DOHH2 (cell line): ENCODE measurements at regions not wholly inside any gene's neighbourhood (a gene's known extent, or its start where the extent isn't known, plus 50 kb on each side); places are given as distances from the start of the nearest gene placed in this dataset.

Experiments used
- H3F3A ChIP-seq: fragments of 200-600 bp; sonication (generic), shearing (Covaris generic); 2 replicates; pipeline ENCODE4 v1.6.0; 2016; ENCODE audit warnings: antibody characterized with exemption, mild to moderate bottlenecking; ENCODE audit not compliant: control insufficient read depth, insufficient read depth
- H3K27ac ChIP-seq: fragments of 200-600 bp; sonication (generic); 2 replicates; pipeline ENCODE4 v1.5.1; 2014; ENCODE audit warnings: low read depth, mild to moderate bottlenecking, low read length, moderate library complexity
- H3K27me3 ChIP-seq: fragments of 200-600 bp; sonication (generic); 2 replicates; pipeline ENCODE4 v1.6.1; 2014; ENCODE audit warnings: mild to moderate bottlenecking, low read length, mixed read lengths; ENCODE audit not compliant: control insufficient read depth
- H3K36me3 ChIP-seq: fragments of 200-600 bp; sonication (generic); 2 replicates; pipeline ENCODE4 v1.6.1; 2014; ENCODE audit warnings: mild to moderate bottlenecking, low read length, moderate library complexity, mixed read lengths; ENCODE audit not compliant: control insufficient read depth
- H3K4me1 ChIP-seq: fragments of 200-600 bp; sonication (generic); 2 replicates; pipeline ENCODE4 v1.6.1; 2014; ENCODE audit warnings: mild to moderate bottlenecking, low read length, mixed read lengths; ENCODE audit not compliant: control insufficient read depth
- H3K4me2 ChIP-seq: fragments of 200-600 bp; sonication (generic); 2 replicates; pipeline ENCODE4 v1.6.0; 2014; ENCODE audit warnings: mild to moderate bottlenecking, low read length, moderate library complexity
- H3K4me3 ChIP-seq: fragments of 200-600 bp; sonication (generic); 2 replicates; pipeline ENCODE4 v1.5.1; 2014; ENCODE audit warnings: mild to moderate bottlenecking, low read length, mixed read lengths
- H3K79me2 ChIP-seq: fragments of 200-600 bp; sonication (generic); 2 replicates; pipeline ENCODE4 v1.6.1; 2014; ENCODE audit warnings: mild to moderate bottlenecking, low read length, mixed read lengths; ENCODE audit not compliant: control insufficient read depth
- H3K9me2 ChIP-seq: fragments of 200-600 bp; sonication (generic); replicated peaks from 2 replicates; pipeline ENCODE4 v1.6.1; 2014; ENCODE audit warnings: mild to moderate bottlenecking, low read length, mixed read lengths; ENCODE audit not compliant: control insufficient read depth
- H3K9me3 ChIP-seq: fragments of 200-600 bp; sonication (generic); 2 replicates; pipeline ENCODE4 v1.6.1; 2014; ENCODE audit warnings: antibody characterized with exemption, low read length, mixed read lengths; ENCODE audit not compliant: control insufficient read depth, insufficient read depth
- H4K20me1 ChIP-seq: fragments of 200-600 bp; sonication (generic); 2 replicates; pipeline ENCODE4 v1.6.0; 2014; ENCODE audit warnings: low read depth, mild to moderate bottlenecking, antibody characterized with exemption, low read length, moderate library complexity; ENCODE audit not compliant: control insufficient read depth, insufficient read depth
- CTCF ChIP-seq: fragments of 200-600 bp; sonication (generic); IDR thresholded peaks from one replicate; pipeline ENCODE4 v1.5.1; 2014; ENCODE audit warnings: antibody characterized with exemption, mild to moderate bottlenecking, low read depth, low read length; ENCODE audit not compliant: poor library complexity, severe bottlenecking
- EZH2phosphoT487 ChIP-seq: fragments of 200-600 bp; sonication (generic); IDR thresholded peaks from 2 replicates; pipeline ENCODE4 v1.6.1; 2017; ENCODE audit warnings: borderline replicate concordance, mild to moderate bottlenecking, antibody characterized with exemption, low read length, moderate library complexity, mixed read lengths

GRCh38 chr22:35206889-35207288 is 50.4 kb upstream of the HMGXB4 start:
- no peak overlapping the region for H3K4me2 ChIP-seq
- H3K4me3 ChIP-seq = no peak overlapping the region
- H3K27ac ChIP-seq = no peak overlapping the region
- H3K27me3 ChIP-seq = no peaks in the 10 kb centered on the region
- no peaks in the 10 kb centered on the region for H3F3A ChIP-seq
- no peaks in the 10 kb centered on the region; the same call in 1 of the 2 replicates for H3K36me3 ChIP-seq
- H3K9me2 ChIP-seq = no peaks in the 10 kb centered on the region
- no peaks in the 10 kb centered on the region for H3K4me1 ChIP-seq
- no peaks in the 10 kb centered on the region for H3K79me2 ChIP-seq
- H3K9me3 ChIP-seq = no peaks in the 10 kb centered on the region
- no peaks in the 10 kb centered on the region for H4K20me1 ChIP-seq
- TF ChIP-seq CTCF (no peak), EZH2phosphoT487 (no peak)
